ENCODE measurements at regions not wholly inside any gene's neighbourhood (a gene's known extent, or its start where the extent isn't known, plus 50 kb on each side); places are given as distances from the start of the nearest gene placed in this dataset.

DNA sequence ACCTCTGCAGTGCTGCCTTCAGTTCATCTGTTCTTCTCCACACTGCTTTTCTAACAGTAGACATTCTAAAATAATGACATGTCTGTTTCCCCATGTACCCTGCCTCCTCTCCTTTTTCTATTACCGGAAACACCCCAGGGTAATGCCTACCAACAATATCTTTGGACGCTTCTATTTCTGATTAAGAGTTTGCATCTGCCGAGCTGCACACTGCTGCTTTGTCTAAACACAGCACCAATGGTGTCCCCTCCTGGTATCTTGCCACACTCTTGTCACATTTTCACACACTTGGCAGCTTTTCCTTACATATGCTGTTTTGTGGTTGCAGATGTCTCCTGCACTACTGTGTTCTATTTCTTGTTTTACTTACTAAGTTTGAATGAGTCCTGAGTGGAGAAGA lies 288.8 kb downstream of the GRIA2 start:
- peak overlapping the region; percentile 2 for H3K4me3 ChIP-seq
- ATAC-seq (ENCODE audit: insufficient number of reproducible peaks, low FRiP score, low read depth) = peak; percentile 36

DNA sequence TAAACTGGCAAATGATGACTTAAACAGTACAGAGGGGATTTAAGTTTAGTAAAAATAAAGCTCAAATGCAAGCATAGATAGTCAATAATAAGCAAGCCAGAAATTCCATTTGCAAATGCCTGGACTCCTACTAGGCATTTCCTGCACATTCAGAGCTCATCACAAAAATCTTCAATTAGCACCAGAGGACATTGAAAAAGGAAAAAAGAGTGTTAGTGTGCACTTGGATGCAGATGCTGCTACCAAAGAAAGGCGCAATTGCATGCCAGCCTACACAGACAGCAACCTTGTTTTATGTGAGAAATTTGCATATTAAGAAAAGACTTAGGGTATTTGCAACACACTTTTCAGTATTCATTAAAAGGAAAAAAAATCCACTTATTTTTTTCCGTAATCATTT lies 282.1 kb downstream of the GRIA2 start:
- H3K9me3 ChIP-seq = no peaks in the 10 kb centered on the region
- H3K36me3 ChIP-seq = no peaks in the 10 kb centered on the region
- TF ChIP-seq, protein P1, sequence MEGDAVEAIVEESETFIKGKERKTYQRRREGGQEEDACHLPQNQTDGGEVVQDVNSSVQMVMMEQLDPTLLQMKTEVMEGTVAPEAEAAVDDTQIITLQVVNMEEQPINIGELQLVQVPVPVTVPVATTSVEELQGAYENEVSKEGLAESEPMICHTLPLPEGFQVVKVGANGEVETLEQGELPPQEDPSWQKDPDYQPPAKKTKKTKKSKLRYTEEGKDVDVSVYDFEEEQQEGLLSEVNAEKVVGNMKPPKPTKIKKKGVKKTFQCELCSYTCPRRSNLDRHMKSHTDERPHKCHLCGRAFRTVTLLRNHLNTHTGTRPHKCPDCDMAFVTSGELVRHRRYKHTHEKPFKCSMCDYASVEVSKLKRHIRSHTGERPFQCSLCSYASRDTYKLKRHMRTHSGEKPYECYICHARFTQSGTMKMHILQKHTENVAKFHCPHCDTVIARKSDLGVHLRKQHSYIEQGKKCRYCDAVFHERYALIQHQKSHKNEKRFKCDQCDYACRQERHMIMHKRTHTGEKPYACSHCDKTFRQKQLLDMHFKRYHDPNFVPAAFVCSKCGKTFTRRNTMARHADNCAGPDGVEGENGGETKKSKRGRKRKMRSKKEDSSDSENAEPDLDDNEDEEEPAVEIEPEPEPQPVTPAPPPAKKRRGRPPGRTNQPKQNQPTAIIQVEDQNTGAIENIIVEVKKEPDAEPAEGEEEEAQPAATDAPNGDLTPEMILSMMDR (IDR thresholded peaks at IDR 0.05) = no peak
- no peak overlapping the region for H3K27ac ChIP-seq
- no peaks in the 10 kb centered on the region for H3K27me3 ChIP-seq (replicated peaks; ENCODE audit: insufficient read depth)
- ATAC-seq (ENCODE audit: insufficient number of reproducible peaks, low FRiP score, low read depth) (no peak), DNase-seq (ENCODE audit: low spot score) (no peak)
- no peak overlapping the region for H3K4me3 ChIP-seq
- no peaks in the 10 kb centered on the region for H3K4me1 ChIP-seq (ENCODE audit: control insufficient read depth in 1 of 2, low read depth in 2 of 2)

More for the DNA sequence above, 288.8 kb downstream of the GRIA2 start:
- Histone ChIP-seq H3K9me3 (no peaks in the 10 kb centered on the region), H3K27me3 (replicated peaks; ENCODE audit: insufficient read depth) (no peaks in the 10 kb centered on the region), H3K36me3 (no peaks in the 10 kb centered on the region), H3K27ac (no peak overlapping the region), H3K4me1 (ENCODE audit: control insufficient read depth in 1 of 2, low read depth in 2 of 2) (peaks cover 0 to 12% of the 10 kb centered on the region in 2 donors)
- TF ChIP-seq, protein P1 (IDR thresholded peaks at IDR 0.05) = no peak
- DNase-seq (ENCODE audit: low spot score) = no peak

DNA sequence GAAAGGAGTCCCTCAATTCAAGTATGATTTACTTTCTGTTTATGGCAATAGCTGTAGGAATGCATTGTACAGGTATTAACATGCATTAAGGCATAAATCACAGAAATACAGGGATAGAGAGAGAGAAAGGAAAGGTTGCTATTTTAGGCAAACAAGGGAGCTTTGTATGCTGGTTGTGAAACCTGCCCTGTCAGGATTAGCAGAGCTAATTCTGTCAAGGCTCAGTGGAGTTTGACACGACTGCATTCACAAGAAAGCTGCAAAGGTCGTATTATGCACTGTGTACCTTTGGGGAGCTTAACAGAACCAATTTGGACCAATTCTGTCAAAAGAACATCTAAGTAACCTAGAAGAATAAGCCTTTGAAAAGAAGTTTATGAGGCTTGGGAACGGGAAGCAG lies 239.3 kb downstream of the GRIA2 start:
- no peaks in the 10 kb centered on the region for H3K9me3 ChIP-seq
- no peaks in the 10 kb centered on the region for H3K36me3 ChIP-seq
- H3K27ac ChIP-seq = peak overlapping the region in 1 of 2 donors; percentile 6
- TF ChIP-seq, protein P1 (IDR thresholded peaks at IDR 0.05) = no peak
- H3K4me3 ChIP-seq = peak overlapping the region; percentile 44
- ATAC-seq (ENCODE audit: insufficient number of reproducible peaks, low FRiP score, low read depth) = no peak
- H3K4me1 ChIP-seq (ENCODE audit: control insufficient read depth in 1 of 2, low read depth in 2 of 2) = peaks cover 0 to 15% of the 10 kb centered on the region in 2 donors
- no peaks in the 10 kb centered on the region for H3K27me3 ChIP-seq (replicated peaks; ENCODE audit: insufficient read depth)
- DNase-seq (ENCODE audit: low spot score) = no peak

DNA sequence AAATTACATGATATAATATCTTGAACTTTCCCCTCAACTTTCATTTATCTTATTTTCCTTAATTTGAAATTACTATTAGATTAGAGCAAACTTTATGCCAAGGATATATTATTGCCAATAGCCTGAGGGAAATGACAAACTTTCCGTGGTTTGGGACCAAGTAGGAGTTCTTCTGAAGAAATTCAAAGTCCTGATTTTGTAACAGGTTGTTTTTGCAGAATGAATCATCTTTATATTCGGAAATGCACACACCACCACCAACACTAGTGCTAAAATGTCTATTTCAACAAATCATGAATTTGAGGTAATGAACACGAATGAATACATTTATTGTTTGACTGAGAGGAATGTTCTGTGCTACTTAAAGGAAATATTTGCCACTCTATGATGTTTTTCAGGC lies 226.7 kb downstream of the GRIA2 start:
- Histone ChIP-seq H3K9me3 (no peaks in the 10 kb centered on the region), H3K4me1 (ENCODE audit: control insufficient read depth in 1 of 2, low read depth in 2 of 2) (no peaks in the 10 kb centered on the region), H3K27ac (no peak overlapping the region), H3K36me3 (no peaks in the 10 kb centered on the region), H3K4me3 (no peak overlapping the region), H3K27me3 (replicated peaks; ENCODE audit: insufficient read depth) (no peaks in the 10 kb centered on the region)
- TF ChIP-seq, protein P1 (IDR thresholded peaks at IDR 0.05) = no peak
- ATAC-seq (ENCODE audit: insufficient number of reproducible peaks, low FRiP score, low read depth) (no peak), DNase-seq (ENCODE audit: low spot score) (no peak)

DNA sequence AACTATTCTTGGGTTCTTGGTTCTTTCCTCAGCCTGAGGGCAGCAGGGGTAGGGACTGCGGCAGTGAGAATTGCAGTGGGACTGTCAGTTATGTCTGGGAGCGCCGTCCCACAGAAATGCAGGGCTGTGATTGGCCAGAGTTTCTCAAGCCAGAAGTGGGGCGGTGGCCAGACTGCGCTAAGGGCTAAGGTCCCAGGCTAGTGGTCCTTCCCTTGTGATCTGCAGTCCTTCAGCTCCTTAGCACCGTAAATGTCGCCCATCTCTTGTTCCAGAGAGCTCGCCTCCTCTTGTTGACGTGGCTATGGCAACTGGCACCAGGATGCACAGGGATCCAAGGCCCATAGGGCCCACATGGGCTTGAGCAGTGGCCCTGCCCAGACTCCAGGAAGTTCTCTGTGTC lies 223.5 kb downstream of the GRIA2 start:
- DNase-seq (ENCODE audit: low spot score) = no peak
- Histone ChIP-seq H3K4me3 (no peak overlapping the region), H3K27ac (no peak overlapping the region), H3K4me1 (ENCODE audit: control insufficient read depth in 1 of 2, low read depth in 2 of 2) (no peaks in the 10 kb centered on the region), H3K9me3 (no peaks in the 10 kb centered on the region), H3K36me3 (no peaks in the 10 kb centered on the region), H3K27me3 (replicated peaks; ENCODE audit: insufficient read depth) (no peaks in the 10 kb centered on the region)
- TF ChIP-seq, protein P1 (IDR thresholded peaks at IDR 0.05) = no peak
- no peak for ATAC-seq (ENCODE audit: insufficient number of reproducible peaks, low FRiP score, low read depth)

Measured in thoracic aorta (tissue), 2 donors.